T47D (cell line): ENCODE measurements at regions not wholly inside any gene's neighbourhood (a gene's known extent, or its start where the extent isn't known, plus 50 kb on each side); places are given as distances from the start of the nearest gene placed in this dataset.

Experiments
- DNase-seq, 2 experiments: peaks; one replicate each; pipeline versions ENCODE4 v3.0.0 to v3.0.0-alpha.2; 2011 to 2012; ENCODE audit warnings: low read depth in 1 of 2, low spot score in 1 of 2
- JUND ChIP-seq: IDR thresholded peaks from 2 replicates; pipeline ENCODE4 v1.6.1; 2012; ENCODE audit warnings: low read depth
- in situ Hi-C: cut with HindIII; loops from 2 replicates; pipeline ENCODE4 v1.10.0; 2016; ENCODE audit warnings: low sequenced_read_pairs, low pct_unique_long_range_greater_than_20kb

DNA sequence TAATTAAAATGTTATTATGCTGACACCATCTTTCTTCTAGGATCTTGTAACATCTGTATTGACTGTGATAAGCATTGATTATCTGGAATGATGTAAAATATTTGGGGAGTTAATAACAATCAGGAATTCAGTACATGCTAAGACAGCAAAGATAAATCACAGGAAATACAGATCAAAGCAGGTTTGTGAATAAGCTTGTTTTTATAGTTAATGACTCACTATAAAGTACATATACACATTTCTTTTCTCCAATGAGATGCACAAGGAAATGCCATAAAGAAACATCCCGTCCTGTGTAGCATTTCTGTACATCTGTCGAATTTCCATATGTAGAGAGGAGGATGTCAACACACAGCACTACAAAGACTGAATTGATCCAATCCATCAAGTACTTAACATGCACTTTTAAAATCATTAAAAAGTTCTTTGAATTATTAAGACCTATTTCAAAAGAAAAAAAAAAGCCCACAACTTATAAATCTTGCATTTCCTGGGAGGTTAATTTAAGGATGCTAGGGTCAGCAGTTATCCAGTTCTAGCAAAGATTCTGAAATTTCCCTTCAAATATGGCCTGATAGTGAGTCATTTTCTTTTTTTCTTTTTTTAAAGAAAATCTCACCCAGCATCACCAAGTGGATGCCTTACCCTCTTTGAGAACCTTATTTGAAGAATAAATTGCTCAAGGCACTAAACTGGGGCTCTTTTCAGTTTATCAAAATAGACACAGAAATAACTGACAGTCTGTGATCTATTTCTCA, 243.2 kb upstream of the NR5A2 start:
- TF ChIP-seq JUND, result no peak
- DNase-seq, result no peak

DNA sequence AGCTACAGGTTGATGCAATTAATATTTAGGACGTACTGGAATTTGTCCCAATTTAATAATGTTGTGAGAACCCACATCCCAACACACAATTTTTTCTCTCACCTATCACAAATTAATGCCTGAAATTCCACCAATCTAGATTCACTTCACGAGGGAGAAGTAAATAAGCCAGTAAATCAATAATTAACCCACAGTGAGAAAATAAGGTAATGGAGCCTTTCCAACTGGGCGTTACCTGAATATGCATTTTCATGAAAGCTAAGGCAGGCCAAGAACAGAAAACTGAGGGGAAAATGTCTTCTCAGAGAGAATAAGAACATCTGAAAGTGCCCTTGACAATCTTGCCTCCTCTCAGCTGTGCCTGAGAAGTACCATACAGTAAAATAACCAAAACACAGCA, 240.8 kb upstream of the NR5A2 start:
- in situ Hi-C loops, result no loop called here
- DNase-seq, result no peak
- TF ChIP-seq JUND, result no peak

More for the DNA sequence above, 243.2 kb upstream of the NR5A2 start:
- in situ Hi-C loops, result no loop called here

DNA sequence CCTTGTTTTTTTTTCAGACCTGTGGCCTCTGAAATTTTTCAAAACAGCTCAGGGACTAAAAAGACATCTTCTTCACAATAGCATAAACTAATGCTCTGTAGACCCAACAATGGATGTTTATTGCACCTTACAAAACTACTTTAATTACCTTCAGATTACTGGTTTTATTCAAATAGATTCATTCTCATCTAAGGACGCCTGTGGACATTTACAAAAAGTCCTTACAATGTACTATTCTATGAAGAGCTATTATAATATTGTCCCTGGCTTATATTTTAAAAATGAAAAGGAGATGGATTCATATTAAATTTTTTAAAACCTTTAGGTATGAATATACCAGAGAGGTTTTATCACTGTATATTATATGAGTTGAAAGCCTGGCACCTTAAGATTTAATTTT, 238.4 kb upstream of the NR5A2 start:
- TF ChIP-seq JUND, result no peak
- no peak for DNase-seq
- in situ Hi-C loops, result no loop called here

DNA sequence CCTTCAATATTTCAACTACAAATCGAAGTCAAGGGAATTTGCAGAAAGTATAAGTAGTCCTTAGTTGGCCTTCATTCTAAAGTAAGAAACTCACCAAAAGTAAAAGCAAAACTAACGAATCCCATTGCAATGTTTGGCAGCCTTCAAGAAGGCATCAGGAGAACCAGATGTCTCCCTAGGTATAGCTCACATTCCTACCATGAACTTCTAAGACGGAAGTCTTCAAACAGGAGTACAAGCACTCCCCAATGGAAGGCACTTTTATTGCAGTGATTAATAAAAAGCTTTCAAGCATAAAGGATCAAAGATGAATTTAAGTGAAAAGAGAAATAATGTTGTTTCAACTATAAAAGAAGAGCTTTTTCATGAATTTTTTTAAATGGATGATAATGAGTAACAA, 236.0 kb upstream of the NR5A2 start:
- in situ Hi-C loops, result no loop called here
- no peak for TF ChIP-seq JUND

DNA sequence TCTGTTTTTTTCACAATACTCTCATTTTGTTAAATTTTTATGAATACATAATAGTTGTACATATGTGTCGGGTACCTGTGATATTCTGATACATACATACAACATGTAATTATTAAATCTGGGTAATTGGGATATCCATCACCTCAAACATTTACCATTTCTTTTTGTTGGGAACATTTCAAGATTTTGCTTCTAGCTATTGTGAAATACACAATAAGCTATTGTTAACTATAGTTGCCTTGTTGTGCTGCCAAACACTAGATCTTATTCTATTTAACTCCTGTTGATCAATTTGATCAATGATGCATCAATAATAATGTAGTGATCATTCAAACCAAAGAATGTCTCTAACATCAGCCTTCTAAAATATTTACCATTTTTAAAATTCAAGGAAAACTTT, 234.6 kb upstream of the NR5A2 start:
- in situ Hi-C loops, result no loop called here
- DNase-seq, result no peak
- TF ChIP-seq JUND, result no peak

More for the DNA sequence above, 236.0 kb upstream of the NR5A2 start:
- DNase-seq, result no peak

DNA sequence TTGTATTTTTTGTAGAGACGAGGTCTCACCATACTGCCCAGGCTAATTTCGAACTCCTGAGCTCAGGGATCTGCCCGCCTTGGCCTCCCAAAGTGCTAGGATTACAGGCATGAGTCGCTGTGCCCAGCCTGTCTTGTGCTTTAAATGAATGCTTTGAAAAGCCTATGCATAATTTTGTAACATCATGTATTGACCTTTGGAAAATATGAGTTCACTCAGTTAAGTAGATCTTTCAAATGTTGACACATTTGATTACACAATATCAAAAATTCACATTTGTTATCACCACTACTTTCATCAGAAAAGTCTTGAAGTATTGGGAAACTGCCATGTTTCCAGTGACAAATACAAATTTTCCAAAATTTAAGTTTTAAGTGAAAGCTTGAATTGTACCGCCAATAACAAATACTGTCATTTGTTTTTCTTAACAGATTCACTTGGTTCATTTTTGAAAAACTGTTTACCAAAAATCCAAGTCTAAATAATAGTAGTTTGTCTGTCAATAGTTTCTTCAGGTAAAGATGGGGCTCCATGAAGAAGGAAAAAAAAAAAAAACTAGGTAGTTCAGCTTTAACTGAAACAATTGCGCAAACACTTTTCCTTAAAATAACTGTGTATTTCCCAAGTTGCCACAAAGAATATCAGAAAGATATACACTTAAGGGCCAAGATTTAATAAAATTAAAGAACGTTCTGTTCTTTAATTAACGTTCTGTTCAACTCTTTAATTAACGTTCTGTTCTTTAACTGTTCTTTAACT, 233.2 kb upstream of the NR5A2 start:
- TF ChIP-seq JUND, result no peak
- in situ Hi-C loops, result no loop called here
- DNase-seq, result no peak

DNA sequence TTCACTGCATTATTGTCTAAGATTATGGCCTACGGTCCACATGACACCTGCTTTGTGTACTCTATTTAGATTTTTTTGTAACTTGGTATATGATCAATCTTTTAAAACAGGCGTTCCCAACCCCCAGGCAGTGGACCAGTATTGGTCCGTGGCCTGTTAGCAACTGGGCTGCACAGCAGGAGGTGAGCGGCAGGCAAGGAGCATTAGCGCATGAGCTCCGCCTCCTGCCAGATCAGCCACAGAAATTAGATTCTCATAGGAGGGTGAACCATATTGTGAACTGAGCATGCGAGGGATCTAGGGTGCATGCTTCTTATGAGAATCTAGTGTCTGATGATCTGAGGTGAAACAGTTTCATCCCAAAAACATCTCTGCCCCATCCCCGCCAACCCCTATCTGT, 228.4 kb upstream of the NR5A2 start:
- in situ Hi-C loops, result no loop called here
- TF ChIP-seq JUND, result no peak
- DNase-seq, result no peak

DNA sequence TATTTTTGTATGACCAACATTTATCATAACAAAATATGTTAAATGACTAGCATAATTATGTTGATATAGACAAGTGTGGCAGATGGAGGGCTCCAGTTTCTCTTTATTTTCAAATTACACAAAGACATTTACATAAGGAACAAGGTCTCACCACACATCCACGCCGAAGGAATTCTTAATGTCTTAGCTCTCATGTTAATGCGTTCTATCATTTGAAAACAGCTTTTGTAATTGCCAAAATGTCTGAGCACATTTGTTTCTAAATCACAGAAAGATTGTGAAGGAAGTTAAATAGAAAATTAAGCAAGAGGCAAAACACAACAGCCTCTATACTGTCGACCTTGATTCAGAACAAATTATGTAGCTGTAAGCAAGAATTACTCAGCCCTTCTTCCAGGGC, 223.0 kb upstream of the NR5A2 start:
- in situ Hi-C loops, result no loop called here
- no peak for DNase-seq

DNA sequence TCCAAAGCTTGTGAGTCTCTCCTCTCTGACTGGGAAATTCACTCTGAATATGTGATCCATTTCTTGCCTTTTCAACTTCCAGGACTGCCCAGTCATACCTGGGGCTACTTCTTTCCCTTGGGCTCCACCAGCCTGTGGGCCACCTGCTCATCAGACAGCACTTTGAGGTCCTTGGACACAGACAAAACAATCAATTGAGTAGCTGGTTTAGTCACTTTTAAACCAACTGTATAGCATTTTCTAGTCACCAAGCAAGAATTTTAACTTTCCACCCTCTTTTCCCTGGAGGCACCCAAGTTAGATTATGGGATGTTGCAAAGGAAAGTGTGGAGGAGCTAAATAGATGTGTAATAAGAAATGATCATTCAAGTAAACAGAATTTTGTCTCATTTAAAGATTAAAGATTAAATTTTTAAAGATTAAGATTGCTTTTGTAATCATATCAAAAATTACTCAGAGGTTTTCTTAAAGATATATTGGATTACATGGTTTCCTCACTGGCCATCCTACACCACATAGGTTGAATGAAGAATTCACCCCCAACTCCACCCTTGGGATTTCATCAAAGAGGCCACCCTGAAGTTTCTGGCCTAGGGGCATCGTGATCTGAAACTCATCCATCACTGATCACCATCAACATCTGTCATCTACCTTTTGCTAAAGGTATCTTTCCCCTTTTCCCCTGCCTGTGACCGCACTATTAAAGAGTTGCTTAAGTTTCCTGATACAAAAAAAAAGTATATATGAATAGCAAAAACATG, 219.2 kb upstream of the NR5A2 start:
- DNase-seq, result no peak
- in situ Hi-C loops, result no loop called here
- TF ChIP-seq JUND, result no peak

More for the DNA sequence above, 223.0 kb upstream of the NR5A2 start:
- TF ChIP-seq JUND, result no peak

DNA sequence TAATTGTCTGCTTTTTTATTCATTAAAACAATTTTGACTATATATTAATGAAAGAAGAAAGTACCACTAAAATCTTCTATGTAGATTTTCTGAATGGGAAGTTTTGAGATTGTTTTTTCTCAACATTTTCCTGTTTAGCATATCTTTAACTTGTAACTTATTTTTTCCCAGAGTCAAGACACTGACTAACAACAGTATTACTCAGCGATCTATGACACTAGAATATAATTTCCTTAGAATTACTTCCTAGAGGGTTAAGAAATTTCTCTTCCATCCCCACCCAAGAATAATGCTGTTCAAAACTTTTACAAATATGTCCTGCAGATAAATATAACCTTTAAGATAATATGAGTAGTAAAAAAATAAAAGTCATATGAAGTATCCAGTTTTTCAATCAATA, 218.2 kb upstream of the NR5A2 start:
- TF ChIP-seq JUND, result no peak
- DNase-seq, result no peak
- in situ Hi-C loops, result no loop called here

DNA sequence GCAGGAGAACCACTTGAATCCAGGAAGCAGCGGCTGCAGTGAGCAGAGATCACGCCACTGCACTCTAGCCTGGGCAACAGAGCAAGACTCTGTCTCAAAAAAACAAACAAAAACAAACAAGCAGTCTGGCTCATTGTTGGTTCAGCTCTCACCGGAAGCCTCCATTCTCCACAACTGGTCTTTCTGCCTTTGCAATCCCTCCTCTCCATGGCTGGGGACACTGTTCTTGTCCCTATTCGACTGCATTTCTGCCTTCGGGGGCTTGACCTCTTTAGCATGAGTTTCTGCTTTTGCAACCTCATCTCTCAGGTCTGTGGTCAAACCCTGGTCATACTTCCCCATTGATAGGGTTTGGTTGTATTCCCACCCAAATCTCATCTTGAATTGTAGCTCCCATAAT, 216.3 kb upstream of the NR5A2 start:
- in situ Hi-C loops, result no loop called here

DNA sequence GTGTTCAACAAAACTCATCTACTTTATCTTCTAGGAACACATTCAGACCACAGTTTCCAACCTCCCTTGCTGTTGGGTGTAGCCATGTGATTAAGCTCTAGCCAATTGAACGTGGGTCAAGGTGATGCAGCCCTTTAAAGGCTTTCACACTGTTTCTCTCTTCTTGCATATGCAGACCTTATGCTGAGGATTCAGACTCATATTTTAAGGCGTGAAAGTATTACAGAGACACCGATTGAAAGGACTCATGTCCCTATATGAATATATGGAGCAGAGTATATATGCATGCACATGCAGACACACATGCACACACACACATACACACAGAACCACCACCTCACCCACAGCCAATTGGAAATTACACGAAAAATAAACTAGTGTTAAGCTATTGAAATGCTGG, 214.3 kb upstream of the NR5A2 start:
- no peak for DNase-seq
- in situ Hi-C loops, result no loop called here
- TF ChIP-seq JUND, result no peak

More for the DNA sequence above, 216.3 kb upstream of the NR5A2 start:
- DNase-seq, result no peak
- TF ChIP-seq JUND, result no peak

DNA sequence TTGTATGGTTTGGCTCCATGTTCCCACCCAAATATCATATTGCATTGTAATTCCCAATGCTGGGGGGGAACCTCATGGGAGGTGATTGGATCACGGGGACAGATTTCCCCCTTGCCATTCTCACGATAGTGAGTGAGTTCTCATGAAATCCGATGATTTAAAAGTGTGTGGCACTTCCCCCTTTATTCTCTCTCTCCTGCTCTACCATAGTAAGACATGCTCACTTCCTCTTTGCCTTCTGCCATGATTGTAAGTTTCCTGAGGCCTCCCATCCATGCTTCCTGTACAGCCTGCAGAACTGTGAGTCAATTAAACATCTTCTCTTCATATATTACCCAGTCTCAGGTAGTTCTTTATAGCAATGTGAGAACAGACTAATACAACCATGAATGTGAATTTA, 211.6 kb upstream of the NR5A2 start:
- DNase-seq, result no peak
- no peak for TF ChIP-seq JUND
- in situ Hi-C loops, result no loop called here
